GM10266 (cell line): ENCODE measurements at regions not wholly inside any gene's neighbourhood (a gene's known extent, or its start where the extent isn't known, plus 50 kb on each side); places are given as distances from the start of the nearest gene placed in this dataset.
"Not testable (repeated sequence)": the region's sequence is repeated elsewhere in the genome, so short reads cannot be mapped to it uniquely, and the experiment has no call there.

ENCODE experiments used
- DNase-seq: peaks from one replicate; pipeline ENCODE4 v3.0.0; 2012; ENCODE audit errors: extremely low spot score
- CTCF ChIP-seq: IDR thresholded peaks from 2 replicates; pipeline ENCODE4 v1.5.1; 2012; ENCODE audit warnings: mild to moderate bottlenecking, low read depth; ENCODE audit not compliant: control insufficient read depth, insufficient read depth; ENCODE audit errors: missing control alignments

DNA sequence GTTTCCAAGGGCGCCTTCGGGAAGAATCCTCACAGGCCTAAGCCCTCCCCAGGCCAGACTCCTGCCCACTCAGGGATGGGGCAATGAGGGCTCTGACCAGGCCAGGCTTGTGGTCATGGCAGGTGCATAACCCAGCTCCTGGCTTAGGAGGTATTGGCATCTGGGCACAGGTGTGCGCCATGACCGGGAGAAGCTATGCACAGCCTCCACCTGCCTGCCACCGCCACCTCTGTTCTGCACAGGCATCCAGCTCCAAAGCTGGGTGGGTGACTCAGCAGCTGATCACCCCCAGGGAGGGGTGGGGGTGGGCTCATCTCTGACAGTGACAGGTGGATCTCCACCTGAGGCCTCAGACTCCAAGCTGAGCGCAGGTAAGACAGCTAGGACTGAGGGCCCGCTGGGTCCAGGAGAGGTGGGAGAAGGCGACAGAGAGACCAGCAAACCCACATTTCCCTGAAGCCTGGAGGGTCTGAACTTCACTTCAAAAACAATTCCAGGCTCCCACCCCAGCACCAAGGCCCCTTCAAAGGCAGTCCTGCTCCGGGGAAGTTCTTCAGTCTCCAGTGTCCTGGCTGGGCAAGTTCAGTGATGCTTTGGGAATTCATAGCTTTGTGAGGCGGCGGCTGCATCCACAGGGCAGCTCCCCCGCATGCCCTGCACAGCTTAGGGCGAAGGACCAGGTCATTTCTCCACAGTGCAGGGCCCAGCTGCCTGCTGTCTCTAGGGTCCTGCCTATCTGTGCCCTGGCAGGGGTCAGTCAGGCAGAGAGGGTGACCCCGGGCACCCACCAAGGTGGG lies 121.6 kb upstream of the SMURF2 start:
- DNase-seq: peak; percentile 3
- no peak for TF ChIP-seq CTCF

DNA sequence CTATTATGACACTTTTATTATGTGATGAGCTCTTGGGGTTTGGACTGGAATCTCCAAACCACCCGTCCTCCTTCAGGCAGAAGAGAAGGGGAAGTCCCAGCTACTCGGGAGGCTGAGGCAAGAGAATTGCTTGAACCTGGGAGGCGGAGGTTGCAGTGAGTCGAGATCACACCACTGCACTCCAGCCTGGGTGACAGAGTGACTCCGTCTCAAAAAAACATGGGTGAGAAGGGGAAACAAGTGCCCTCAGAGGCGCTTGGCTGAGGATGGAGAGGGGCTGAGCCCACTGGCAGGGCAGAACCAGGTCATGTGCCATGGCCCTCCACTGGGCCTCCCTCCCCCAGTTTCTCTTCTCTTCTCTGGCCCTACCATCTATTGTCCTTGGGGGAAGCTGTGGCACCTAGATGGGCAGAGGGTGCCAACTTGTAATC lies 120.9 kb upstream of the SMURF2 start:
- DNase-seq: peak; percentile 16
- TF ChIP-seq CTCF: no peak

- no peak for TF ChIP-seq CTCF
- DNase-seq: peak; percentile 5
These were observed 119.9 kb upstream of the SMURF2 start for GRCh38 chr17:64781810-64782555.

DNA sequence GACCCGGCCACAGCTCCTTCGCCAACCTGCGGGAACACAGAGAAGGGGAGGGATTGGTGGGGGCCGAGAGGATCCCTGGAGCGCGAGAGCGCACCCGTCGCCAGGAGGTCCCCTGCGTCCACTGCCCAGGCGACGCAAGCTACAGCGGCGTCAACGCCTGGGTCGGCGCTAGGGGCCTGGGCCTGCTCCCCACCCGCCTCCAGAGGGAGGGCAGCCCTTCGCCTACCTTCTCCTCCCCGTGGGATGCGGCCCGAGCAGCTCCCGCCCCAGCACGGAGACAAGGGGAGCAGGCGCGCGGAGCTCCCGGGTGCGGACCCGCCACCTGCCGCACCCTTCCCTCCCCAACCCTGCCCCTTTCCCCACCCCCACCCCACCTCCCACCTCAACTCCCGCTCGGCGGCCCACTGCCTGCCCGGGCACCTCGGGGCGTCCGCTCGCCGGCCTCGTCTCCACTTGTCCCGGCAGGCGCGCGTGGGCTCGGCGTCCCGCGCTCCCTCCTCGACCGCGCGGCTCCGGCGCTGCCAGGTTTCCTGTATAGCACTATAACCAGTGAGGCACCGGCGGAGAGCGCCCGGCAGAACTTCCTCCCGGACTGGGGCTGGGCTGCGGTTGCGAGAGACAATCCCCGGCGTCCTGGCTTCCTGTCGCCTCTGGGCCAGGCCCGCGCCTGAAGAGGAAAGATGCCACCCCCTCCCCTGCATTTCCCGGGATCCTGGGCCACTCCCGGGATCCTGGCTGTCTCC lies 119.1 kb upstream of the SMURF2 start:
- DNase-seq: peak; percentile 38
- TF ChIP-seq CTCF: no peak

DNA sequence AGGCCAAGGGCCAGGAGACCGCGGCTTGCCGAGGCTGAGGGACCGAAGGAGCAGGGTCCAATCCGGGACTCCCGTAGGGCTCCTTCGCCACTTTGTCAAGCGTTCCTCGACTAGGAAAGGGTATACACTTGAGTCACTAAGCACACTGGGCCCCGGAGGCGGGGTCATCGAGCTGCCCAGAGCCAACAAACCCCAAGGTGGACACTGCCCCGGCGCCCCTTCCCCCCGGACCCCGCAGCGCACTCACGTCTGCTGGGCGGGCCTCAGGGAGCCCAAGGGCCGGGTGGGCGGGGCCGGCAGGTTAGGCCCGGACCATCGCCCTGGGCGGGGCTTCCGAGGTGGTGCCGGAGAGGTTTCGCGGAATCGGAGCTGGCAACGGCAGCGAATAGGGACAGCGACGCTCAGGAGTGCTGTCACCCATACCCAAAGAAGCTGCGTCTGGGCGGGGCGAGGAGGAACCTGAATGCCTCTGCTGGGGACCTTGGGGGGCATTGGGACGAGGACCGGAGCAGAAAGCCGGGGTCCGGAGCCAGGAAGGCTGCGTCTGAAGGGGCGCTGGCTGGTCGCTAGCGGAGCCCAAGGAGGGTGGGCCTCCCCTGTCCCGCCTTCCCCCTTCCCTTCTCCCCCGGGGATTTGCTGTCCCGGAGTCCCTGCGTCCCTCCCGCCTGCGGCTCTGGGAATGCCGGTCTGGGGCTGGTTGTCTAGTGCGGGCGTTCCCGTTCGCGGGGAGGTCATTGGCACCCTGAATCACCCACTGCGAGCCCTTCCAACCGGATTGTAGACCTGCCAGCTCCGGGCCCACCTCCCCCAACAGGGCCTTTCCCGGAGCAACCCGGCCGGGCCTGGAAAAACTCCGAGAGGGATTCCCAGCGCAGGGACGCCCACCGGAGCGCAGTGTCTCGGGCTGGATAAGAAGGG lies 118.2 kb upstream of the SMURF2 start:
- TF ChIP-seq CTCF: no peak
- DNase-seq: peak; percentile 79

- peak; percentile 27 for DNase-seq
- TF ChIP-seq CTCF: no peak
These were observed 117.4 kb upstream of the SMURF2 start for GRCh38 chr17:64779376-64780095.

- DNase-seq: not testable (repeated sequence)
These were observed 116.9 kb upstream of the SMURF2 start for GRCh38 chr17:64779098-64779375.
